ENCODE measurements at regions not wholly inside any gene's neighbourhood (a gene's known extent, or its start where the extent isn't known, plus 50 kb on each side); places are given as distances from the start of the nearest gene placed in this dataset.
"Not testable (repeated sequence)": the region's sequence is repeated elsewhere in the genome, so short reads cannot be mapped to it uniquely, and the experiment has no call there.

DNA sequence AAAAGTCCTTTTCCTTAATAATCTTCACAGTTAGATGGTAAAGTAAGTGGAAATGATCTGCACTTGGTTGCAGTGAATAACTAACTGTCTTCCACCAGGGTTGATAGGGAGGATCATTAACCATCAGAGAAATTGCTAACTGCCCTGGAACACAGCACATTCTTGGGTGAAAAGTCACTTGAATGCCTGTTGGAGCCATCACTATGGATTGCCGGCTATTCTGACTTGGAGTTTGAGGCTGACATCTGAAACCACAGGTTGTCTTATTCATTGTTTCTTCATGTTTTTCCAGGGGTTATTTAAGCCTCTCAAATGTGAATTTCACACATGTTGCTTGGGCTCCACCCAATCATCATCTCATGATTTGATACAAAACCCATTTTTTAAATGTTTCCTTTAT, 901.4 kb downstream of the MCTP2 start:
- no peak for DNase-seq (ENCODE audit: low read depth)

DNA sequence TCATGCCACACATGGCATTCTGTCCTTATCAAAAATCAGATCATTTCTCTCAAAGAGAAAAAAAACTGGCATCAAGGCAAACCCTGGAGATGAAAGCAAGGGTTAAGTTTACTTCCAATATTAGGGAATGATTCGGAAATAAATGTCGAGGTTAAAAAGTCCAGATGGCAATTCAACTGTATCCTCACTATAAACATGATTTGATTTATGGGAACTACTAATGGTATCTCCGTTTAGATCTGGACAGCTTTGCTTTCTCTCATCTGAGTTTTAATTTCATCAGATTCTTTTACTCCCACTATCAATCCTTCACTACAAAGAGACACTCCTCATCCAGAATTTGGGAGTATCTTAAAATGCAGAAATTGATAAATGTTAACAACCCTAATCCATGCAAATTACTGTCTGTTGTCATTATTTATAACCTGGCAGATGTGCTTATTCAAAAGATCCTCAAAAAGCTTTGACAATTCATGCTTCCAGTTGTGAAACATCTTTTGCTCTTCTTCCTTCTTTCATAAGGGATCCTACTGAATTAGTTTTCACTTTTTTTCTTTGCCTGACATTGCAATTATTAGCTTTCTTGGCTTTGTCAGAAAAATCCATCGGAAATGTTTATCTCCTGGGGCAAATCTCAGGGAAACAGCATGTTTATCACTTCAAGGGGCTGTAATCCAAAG, 903.2 kb downstream of the MCTP2 start:
- DNase-seq (ENCODE audit: low read depth), result no peak

DNA sequence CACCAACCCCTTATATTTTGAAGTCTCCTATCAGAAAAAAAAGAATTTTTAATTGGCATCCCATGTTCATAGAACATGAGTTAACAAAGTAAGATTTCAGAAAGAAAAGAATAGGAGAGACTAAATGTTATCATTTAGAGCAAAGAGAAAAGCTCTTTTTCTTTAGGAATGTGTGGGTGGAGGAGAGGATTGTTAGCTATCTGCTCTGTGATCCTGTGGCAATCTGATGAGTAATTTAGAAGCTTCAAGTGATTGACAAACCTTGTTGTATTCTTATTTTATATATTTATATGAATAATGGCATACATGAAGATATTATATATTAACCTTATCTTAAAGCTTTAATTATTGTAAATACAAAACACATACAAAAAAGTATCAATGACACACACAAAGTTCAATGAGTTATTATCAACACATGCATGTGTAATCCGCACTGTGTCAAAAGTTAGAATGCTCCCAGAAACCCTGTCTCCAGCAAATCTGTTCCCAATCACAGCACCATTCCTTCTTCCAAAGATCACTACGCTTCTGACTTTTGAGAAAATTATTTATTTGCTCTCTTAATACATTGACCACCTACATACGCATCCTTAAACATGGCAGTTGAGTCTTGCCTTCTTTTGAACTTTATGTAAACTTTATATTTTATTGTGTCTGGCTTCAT, 907.4 kb downstream of the MCTP2 start:
- DNase-seq (ENCODE audit: low read depth), result no peak

DNA sequence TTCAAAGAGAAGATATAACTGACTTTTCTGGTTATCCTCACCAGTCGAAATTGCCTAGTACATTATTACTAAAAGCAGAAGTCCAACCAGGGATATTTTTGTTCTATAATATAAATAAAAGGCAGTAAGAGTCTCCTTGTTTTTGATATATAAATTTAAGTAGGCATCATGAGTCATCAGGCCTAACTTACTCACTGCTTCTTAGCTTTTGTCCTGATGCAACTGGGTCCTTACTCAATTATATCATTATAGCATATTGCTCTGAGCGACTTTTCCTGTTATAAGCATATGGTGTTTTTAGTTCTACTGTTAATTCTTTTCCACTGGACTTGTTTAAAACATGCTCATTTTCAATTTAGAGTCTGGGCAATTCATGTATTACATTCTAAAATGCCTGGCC, 910.1 kb downstream of the MCTP2 start:
- no peak for DNase-seq (ENCODE audit: low read depth)

DNA sequence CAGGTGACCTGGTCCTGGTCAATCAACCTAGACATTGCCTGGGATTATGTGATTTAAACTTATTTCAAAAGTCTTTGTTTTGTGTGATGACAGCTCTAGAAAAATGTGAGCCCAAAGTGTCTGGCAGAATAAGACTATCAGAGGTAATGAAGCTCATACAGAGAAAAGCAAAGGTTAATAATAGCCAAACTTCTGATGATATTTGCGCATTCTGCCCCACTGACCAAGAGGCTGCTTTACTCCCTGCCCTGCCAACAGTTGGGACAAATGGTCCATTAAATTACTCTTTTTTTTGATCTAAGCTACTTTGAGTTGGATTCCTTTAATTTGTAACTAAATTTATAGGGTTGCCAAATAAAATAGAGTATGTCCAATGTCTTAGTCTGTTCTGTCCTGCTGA, 911.2 kb downstream of the MCTP2 start:
- no peak for DNase-seq (ENCODE audit: low read depth)

DNA sequence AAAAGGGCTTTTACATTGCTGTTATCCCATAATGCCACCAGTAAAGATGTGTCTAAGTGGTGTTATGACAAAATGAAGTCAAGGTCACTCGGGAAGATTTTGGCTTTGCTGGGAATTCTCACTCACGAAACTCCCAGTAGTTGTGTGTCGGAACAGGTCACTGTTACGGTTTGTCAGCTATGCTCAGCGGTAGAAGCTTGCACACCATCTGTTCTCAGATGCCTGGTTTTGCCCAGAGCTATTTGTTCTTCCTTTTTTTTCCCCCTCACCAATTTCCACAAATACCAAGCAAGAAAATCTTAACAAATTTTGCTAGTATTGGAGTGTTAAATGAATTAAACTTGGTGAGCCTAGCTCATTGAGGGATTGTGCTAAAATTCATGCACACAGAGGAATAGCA, 915.1 kb downstream of the MCTP2 start:
- DNase-seq (ENCODE audit: low read depth), result no peak

DNA sequence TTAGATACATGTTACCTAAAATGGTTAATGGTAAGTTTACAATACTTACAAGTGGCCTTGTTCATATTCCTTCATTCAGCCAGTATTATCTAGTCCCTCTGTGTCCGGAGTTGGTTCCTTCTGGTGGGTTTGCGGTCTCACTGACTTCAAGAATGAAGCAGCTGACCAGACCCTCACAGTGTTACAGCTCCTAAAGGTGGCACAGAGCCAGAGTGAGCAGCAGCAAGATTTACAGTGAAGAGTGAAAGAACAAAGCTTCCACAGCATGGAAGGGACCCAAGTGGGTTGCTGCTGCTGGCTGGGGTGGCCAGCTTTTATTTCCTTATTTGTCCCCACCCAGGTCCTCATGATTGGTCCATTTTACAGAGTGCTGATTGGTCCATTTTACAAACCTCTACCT, 916.8 kb downstream of the MCTP2 start:
- no peak for DNase-seq (ENCODE audit: low read depth)

DNA sequence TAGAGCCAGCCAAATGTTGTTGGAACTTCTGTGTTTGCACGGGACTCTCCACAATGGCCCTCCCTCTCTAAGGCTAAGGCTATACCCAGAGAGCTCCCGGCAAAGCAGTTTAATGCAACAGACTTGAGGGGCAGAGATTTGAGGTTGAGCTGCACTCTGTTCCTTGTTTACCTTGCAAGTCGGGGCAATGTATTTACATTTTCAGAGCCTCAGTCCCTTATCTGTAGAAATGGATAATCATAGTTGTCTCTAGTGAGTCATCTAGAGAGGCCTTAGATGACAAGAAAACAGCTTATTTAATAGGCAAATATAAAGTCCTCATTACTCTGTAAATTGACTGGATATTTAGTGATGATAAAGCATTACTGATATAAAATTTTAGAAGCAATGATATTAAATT, 917.7 kb downstream of the MCTP2 start:
- DNase-seq (ENCODE audit: low read depth), result no peak

DNA sequence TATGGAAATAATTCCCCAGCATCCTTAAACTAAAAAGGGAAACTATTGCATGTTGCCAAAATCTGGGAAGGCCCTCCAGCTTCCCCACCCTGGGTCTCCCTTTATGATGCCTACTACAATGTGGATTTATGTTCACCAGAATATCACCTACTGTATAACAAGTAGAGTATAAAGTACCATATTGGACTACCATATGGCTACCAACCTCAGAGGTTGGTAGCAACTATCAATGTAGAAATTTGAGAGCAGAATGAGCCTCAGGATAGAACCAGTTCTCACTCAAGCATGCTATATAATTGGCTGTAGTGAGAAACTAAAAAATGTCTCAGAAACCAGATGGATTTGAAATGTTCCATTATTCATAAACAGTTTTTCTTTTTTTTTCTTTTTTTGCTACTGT, 918.4 kb downstream of the MCTP2 start:
- no peak for DNase-seq (ENCODE audit: low read depth)

DNA sequence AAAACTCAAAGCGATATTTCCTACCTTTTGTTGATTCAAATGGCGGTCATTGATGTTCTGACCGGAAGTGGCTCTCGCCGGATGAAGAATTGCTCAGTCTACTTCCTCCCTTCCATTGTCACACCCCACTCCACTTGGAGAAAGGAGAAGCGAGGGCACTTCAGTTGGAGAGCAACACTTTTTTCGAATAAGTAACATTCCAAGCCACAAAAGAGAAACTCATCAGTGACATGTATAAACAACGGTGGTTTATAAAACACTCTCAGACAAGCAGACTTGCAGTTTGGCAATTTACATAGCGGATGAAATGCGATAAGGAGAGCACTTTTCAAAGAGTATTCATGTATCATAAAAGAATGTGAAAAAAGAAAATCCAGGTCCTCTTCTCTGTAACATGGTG, 919.1 kb downstream of the MCTP2 start:
- no peak for DNase-seq (ENCODE audit: low read depth)

DNA sequence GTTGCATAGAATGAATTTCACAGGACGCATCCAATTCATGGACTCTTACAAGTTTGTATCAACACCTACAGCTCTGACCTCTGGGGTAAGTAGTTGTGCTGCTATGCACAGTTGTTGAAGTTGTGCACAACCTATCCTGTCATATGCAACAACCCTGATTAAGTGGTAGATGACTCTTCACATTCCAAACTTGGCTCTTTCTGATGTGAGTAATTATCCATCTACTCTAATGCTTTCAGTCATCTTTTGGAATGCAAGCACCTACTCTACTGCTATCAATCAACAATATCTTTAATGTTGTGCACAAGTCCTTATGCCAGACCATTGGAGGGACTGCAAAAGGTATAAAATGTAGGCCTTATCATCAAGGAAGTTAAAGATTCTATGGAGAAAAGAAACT, 921.4 kb downstream of the MCTP2 start:
- DNase-seq (ENCODE audit: low read depth), result no peak

DNA sequence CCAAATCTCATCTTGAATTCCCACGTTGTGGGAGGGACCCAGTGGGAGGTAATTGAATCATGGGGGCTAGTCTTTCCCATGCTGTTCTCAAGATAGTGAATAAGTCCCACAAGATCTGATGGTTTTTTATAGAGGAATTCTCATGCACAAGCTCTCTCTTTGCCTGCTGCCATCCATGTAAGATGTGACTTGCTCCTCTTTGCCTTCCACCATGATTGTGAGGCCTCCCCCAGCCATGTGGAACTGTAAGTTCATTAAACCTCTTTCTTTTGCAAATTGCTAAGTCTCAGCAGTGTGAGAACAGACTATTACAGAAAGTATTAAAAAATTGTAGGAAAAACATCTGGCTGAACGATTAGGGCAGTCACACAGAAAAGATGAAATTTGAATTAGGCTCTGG, 921.8 kb downstream of the MCTP2 start:
- DNase-seq (ENCODE audit: low read depth), result not testable (repeated sequence)

DNA sequence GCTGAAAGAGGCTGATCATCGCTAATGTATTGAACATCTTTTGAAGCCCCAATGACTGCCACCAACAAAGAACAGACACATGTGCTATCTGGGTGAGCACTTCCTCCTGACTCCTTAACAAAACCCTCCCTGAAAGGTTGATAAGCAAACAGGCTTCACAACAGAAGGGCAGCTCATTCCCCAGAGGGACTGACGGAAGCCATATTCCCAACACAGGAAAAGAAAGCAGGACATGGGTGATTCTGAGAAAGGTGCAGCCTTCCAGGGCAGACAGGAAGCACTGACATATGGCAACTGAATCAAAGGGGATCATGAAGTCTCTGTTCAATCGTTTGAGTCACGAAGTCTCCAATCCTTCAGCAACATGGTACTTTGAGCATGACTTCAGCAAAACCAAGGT, 929.0 kb downstream of the MCTP2 start:
- no peak for DNase-seq (ENCODE audit: low read depth)

DNA sequence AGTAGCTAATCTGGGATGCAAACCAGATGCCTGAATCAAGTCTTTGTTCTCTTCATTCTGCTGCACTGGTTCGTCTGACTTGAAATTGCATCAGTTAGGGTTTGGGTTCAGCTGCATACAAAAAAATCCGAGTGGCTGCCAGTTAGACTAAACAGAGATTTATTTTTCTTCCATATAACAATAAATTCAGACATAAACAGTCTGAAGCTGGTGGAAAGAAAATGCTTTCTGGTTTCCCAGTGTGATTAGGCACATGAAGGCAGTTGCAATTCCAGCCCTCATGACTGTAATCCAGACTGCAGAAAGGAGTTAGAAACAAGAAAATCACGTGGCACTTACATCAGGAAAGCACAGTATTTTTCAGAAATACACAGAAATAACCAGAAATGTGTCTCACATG, 930.7 kb downstream of the MCTP2 start:
- no peak for DNase-seq (ENCODE audit: low read depth)

DNA sequence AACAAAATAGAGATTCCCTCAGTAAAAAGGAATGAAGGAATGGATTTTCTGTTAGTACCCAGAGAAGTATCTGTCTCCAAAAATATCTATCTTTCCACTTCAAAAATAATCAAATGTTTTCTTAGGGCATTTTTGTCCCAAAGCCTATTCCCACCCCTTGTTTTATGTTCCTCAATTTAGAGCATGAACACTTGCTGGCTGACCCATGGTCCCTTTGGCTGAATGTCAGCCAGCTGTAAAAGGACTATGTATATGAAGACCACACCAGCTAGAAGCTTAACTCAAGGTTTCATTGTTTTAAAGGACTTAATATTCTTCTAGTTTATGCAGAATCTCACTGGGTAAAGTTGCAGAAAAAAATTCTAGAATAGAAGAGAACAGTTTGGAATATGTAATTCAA, 931.2 kb downstream of the MCTP2 start:
- no peak for DNase-seq (ENCODE audit: low read depth)

DNA sequence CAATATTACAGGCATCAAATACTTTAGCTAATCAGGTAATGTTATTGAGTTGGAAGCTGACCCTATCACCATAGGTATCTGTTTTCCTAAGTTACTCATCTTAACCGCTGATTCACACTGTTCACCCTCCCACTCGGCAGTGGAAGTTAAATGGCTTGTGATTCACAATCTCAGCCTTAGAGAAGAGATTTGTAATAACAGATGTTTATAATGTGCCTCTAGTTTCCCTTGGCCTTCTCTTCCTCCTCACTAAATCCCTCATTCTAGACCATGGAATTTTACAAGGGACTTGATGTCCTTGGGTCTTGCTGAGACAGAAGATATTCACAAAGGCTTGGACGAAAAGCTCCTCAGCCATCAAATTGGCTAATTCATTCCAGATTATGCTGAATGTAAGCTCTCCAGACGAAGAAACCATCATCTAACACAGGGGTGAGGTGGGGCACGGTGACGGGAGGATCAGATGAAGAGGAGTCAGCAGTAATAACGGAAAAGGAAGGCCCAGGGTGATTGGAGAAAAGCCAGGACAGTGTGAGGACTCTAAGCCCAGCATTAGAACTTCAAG, 931.7 kb downstream of the MCTP2 start:
- no peak for DNase-seq (ENCODE audit: low read depth)

DNA sequence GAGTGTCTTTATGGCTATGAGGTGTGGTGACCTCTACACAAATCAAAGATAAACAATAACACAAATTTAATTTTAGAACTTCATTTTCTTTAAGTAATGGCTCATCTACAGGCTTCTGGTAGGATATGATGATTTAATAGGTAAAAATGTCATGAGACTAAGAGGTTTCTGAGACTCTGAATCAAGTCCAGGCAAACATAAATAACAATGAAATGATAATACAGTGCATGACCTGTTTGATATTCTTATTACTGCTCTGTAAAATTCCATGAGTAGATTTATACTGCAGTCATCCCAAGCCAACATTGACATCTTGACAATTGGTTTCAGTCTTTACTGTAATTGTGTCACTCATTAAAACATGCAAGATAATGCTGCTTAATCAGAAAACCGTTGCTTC, 936.8 kb downstream of the MCTP2 start:
- DNase-seq (ENCODE audit: low read depth), result no peak

DNA sequence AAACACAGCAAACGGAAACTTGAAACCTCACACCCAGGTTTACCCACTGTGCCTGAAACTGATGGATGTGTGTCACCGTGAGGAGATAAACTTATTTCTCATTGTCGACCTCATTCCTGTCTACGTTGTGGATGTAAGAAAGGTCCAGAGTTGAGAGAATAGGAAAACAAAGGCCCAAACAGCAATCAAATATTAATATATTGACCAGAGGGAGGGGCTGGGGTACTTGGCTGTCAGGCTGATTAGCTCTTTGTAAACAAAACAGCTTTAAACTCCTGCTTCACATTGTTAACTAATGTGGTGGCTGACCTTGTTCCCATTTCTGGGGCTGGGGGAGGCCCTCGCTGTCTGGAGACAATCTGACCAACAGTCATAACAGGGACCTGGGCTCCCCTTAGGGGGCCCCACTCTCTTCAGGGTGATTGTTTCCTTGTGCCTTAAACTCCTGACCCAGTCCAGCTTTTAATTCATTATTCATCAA, 937.6 kb downstream of the MCTP2 start:
- DNase-seq (ENCODE audit: low read depth), result no peak

DNA sequence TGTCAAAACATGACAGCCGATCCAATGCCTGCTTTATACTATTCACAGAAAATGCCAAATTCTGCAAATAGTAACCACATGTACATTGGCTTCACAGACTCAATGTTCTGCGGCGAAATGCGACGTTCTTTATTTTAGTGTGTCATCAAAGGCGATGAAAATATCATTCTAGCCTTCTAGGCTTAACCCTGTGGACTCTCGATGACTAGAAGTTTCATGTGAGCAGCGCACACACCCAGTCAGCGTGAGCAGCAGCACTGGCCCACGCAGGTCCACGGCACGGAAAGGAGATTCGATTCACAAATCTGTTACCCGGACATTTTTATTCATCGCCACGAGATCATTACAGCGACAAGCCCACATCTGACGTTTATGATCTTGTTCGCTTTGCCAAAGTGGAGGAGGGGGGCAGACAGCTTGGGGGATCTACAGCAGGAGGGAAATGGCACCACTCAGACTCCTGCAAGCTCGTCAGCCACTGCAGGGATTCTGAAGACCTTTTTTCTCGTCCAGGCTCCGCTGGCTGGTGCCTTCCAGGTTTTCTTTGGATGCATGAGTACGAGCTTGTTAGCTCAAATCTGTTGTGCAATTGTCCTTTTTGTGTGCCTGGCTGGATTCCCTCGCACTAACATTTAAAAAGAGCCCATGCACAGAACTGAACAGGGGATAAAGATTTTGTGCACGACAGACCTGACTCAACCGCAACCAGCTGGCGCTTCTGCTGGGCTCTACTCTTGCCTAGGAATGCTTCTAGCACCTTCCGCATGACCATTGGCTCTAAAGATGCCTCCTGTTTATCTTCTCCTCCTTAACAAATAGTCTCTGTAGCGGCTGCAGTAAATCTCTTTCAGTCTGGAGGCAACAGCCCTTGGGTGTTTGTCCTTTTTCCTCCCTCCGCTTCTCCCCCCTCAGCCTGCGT, 938.4 kb downstream of the MCTP2 start:
- DNase-seq (ENCODE audit: low read depth), result no peak

DNA sequence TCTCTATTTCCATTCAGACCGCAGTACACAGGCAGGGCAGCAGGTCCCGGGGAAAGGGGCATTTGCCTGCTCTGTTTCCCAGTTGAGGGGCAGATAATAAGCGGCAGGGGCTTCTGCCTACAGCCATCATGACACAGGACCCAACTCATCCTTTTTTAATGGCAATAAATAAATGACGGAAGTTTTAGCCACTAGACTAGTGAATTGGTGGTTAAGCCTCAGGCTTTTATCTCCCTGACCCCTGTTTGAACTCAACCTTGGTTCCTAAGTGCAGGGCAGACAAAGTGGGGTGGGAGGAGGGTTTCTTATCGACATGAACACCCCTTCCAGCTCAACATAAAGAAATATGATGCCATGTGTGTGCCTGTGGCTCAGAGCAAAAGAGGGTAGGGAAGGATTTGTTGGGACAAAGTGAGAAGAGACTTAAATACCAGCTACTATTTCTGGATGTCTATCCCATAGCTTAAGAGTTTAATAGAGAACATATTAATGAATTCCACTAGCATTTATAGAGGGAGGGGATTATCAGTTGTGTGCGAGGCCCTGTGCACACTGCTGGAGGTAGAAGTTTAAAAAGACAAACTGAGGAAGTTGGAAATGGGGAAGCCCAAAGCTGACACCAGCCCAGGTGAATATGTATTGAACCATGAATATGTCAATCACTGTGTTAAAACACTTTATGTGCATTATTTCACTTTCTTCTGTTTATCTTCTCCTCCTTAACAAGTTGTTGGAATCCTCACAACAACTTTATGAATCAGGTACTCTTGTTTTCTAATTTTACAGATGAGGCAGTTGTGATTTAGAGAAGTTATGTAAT, 939.4 kb downstream of the MCTP2 start:
- no peak for DNase-seq (ENCODE audit: low read depth)

DNA sequence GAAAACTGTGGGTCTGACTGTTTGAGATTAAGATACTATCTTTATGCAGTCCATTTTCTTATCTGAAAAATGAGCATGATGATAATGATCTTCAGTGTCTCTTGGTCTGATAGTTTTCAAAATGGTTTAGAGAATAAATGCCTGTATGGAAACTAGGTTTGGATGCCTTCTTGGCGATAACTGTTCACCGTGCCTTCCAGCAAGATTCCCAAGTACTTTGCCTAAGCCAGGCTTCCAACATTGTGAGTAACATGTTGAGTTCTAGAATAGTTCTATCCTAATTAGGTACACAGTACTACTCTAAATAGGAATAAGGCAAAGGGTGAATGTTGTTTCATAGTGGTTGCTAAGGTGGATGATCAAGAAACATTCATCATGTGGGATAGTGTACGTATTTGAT, 940.2 kb downstream of the MCTP2 start:
- no peak for DNase-seq (ENCODE audit: low read depth)
